Lower leg skin (tissue), 4 donors: ENCODE measurements at regions not wholly inside any gene's neighbourhood (a gene's known extent, or its start where the extent isn't known, plus 50 kb on each side); places are given as distances from the start of the nearest gene placed in this dataset.

ENCODE experiments used
- DNase-seq, 2 donors: peaks; one replicate each; pipeline ENCODE4 v3.0.0-alpha.2; 2019; ENCODE audit warnings: low spot score in 2 of 2
- H3K4me3 ChIP-seq: fragments of 200-600 bp; sonication (generic); 2 replicates; pipeline ENCODE4 v1.5.1; 2017; ENCODE audit warnings: mild to moderate bottlenecking, low read depth; ENCODE audit not compliant: poor library complexity, severe bottlenecking
- POLR2A ChIP-seq, 2 donors: fragments of 450-650 bp; IDR thresholded peaks; one replicate each; pipeline ENCODE4 v1.6.1; 2016 to 2017; ENCODE audit warnings: antibody characterized with exemption in 2 of 2, mild to moderate bottlenecking in 1 of 2, moderate library complexity in 1 of 2
- WGBS, 2 donors: methylation state at CpG; one replicate each; pipeline ENCODE4 v1.1.5; 2018; 5-methylcytosine and 5-hydroxymethylcytosine counted together
- intact Hi-C: fragments of 100-400 bp; cut with DNase I; formaldehyde crosslinking; loops from one replicate; pipeline ENCODE4 v1.15.0; 2023; ENCODE audit warnings: low total_unique reads
- TF ChIP-seq, protein P1 (sequence below), 3 donors: fragments of 450-650 bp; IDR thresholded peaks; one replicate each; pipeline ENCODE4 v1.5.1; 2016; ENCODE audit warnings: antibody characterized with exemption in 3 of 3, mild to moderate bottlenecking in 3 of 3, moderate library complexity in 2 of 3

DNA sequence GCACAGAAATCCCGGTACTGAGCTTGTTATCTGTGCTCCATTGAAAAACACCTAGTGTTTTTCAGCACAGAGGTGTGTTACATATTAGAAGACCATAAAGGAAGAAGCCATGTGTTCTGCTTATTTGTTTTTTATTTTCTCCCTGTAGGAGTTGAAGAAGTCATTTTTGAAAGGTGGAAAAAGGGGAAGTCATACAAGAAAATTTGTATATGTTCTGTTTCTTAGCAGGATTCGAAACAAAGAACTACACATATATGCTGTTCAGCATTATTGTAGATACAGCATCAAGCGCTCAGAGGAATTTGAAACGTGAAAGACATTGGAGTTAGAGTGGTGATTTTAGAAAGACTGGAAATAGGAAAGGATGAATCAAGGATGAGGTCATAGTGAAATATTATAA, 345.3 kb upstream of the ADGRL2 start:
- WGBS, 2 donors = 82 to 86% methylated on average over 4 of the region's 4 CpGs
- intact Hi-C loops = no loop called here
- TF ChIP-seq, protein P1, sequence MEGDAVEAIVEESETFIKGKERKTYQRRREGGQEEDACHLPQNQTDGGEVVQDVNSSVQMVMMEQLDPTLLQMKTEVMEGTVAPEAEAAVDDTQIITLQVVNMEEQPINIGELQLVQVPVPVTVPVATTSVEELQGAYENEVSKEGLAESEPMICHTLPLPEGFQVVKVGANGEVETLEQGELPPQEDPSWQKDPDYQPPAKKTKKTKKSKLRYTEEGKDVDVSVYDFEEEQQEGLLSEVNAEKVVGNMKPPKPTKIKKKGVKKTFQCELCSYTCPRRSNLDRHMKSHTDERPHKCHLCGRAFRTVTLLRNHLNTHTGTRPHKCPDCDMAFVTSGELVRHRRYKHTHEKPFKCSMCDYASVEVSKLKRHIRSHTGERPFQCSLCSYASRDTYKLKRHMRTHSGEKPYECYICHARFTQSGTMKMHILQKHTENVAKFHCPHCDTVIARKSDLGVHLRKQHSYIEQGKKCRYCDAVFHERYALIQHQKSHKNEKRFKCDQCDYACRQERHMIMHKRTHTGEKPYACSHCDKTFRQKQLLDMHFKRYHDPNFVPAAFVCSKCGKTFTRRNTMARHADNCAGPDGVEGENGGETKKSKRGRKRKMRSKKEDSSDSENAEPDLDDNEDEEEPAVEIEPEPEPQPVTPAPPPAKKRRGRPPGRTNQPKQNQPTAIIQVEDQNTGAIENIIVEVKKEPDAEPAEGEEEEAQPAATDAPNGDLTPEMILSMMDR (IDR thresholded peaks at IDR 0.05) = no peak
- no peak for TF ChIP-seq POLR2A (IDR thresholded peaks at IDR 0.05)

DNA sequence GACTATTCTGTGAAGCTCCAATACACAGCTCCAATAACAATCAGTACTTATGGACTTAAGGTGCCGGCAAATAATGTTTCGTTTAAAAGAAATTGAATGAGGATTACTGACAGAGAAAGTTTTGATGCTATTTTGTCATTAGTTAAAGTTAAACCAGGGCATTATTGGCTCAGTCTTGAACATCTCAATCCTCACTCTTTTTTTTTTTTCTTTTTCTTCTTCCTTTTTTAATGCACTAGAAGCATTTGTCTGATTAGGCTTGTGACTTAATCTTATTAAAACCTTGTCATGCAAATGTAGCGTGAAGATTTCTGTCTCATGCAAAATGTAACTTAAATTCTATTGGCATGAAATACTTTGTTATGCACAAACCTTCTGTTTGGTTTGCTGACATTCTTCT, 346.8 kb upstream of the ADGRL2 start:
- no peak overlapping the region for H3K4me3 ChIP-seq
- no peak for DNase-seq
- TF ChIP-seq, protein P1 (IDR thresholded peaks at IDR 0.05) = no peak
- TF ChIP-seq POLR2A (IDR thresholded peaks at IDR 0.05) = no peak
- 92 to 95% methylated on average over 3 of the region's 3 CpGs for WGBS, 2 donors
- intact Hi-C loops = no loop called here

More for the DNA sequence above, 345.3 kb upstream of the ADGRL2 start:
- DNase-seq = no peak
- no peak overlapping the region for H3K4me3 ChIP-seq

DNA sequence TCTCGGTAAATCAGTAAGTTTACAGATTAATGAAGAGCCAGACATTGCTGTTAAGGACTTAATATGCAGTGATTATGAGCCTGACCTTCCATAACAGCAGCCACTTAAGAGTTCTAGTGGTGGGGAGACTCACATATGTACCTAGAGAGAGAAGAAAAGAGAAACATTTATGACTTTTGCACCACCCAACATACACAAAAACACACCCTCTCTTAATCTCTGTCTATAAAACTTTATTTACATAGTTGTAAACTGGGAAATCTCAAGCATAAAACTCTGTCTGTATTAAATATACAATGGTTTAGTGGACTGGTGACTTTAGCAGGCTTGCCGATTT, 347.4 kb upstream of the ADGRL2 start:
- DNase-seq = no peak
- WGBS, 2 donors = 78 to 87% methylated on average over 2 of the region's 2 CpGs
- TF ChIP-seq, protein P1 (IDR thresholded peaks at IDR 0.05) = no peak
- no peak for TF ChIP-seq POLR2A (IDR thresholded peaks at IDR 0.05)
- intact Hi-C loops = no loop called here
- no peak overlapping the region for H3K4me3 ChIP-seq

DNA sequence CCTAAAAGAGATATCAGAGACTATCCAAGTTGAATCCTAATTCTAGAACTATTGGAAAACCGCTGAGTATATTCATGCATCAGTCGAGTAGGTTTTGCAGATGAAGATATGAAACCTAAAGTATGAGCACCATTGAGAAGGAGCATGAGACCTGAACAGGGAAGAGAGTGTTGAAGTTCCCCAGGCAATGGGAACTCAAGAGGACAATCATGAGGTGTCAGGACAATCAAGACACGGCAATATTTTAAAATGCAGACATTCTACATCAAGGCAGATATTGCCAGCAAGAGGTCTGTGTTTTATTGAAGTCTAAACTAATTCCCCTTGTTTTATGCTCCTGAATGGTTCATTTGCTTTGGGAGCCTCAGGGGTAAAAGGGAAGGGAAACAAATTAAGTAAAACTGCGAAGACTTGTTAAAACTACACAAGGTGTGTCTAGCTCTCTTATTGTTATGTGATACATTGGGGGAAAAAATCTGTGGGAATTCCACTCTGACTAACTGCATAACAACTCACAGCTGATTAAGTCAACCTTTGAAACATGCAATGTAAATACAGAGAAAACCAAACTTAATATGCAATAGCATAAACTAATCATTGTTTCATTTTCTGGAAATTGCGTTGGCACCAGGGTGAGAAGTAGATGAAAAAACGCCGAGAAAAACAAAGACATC, 347.9 kb upstream of the ADGRL2 start:
- DNase-seq = no peak
- no peak overlapping the region for H3K4me3 ChIP-seq
- intact Hi-C loops = no loop called here
- TF ChIP-seq, protein P1 (IDR thresholded peaks at IDR 0.05) = no peak
- TF ChIP-seq POLR2A (IDR thresholded peaks at IDR 0.05) = no peak
- 66 to 78% methylated on average over 7 of the region's 7 CpGs for WGBS, 2 donors

DNA sequence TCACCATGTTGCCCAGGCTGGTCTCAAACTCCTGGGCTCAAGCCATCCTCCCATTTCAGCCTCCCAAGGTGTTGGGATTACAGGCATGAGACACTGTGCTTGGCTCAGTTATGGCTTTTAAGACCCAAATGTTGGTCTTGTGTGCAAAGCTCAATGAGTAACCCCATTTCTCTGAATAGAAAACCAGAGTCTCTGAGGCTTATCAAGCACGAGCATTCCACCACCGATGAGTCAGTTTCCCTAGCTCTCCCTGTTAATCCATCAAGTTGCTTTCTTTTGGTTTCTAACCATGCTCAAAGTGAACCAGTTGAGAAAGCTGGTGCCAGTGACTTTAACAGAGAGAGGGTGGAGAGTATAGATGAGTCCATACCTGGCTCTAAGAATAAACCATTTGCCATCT, 350.9 kb upstream of the ADGRL2 start:
- no peak for DNase-seq
- H3K4me3 ChIP-seq = no peak overlapping the region
- 92% methylated on average over 2 of the region's 2 CpGs for WGBS, 2 donors
- TF ChIP-seq POLR2A (IDR thresholded peaks at IDR 0.05) = no peak
- TF ChIP-seq, protein P1 (IDR thresholded peaks at IDR 0.05) = no peak
- intact Hi-C loops = no loop called here
